Activated CD8-positive, alpha-beta memory T cell treated with anti-CD3 and anti-CD28 coated beads for 24 hours (primary cell): ENCODE measurements at regions not wholly inside any gene's neighbourhood (a gene's known extent, or its start where the extent isn't known, plus 50 kb on each side); places are given as distances from the start of the nearest gene placed in this dataset.
"Not testable (repeated sequence)": the region's sequence is repeated elsewhere in the genome, so short reads cannot be mapped to it uniquely, and the experiment has no call there.

Experiments used
- DNase-seq: peaks from one replicate; pipeline ENCODE4 v3.0.0-alpha.2; 2020

DNA sequence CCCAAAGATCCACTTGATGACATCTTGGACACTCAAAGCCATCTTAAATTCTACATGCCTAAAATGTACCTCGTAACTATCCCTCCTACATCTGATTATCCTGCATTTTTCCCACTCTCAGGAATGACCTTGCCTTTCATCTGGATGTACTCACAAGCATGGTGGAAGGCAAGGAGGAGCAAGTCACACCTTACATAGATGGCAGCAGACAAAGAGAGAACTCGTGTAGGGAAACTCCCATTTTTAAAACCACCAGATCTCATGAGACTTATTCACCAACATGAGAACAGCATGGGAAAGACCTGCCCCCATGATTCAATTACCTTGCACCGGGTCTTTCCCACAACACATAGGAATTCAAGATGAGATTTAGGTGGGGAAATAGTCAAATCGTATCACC is 616.0 kb downstream of the MCTP2 start:
- no peak for DNase-seq

DNA sequence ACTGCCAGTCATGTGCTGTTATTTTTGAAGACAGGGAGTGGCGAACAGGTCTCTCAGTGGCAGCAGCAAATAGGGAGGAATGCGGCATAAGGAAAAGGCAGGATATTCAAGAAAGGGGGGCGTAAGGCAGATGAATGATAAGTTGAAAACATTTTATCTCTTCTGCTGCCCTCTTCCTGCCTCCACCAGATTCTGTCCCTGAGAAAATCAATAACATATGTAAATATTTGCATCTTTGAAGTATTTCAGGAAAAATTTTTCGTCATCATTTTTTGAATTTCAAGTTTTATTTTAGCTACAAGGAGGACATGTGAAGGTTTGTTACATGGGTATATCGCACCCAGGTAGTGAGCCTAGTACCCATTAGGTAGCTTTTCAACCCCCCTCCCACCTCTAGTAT is 616.7 kb downstream of the MCTP2 start:
- DNase-seq: no peak

DNA sequence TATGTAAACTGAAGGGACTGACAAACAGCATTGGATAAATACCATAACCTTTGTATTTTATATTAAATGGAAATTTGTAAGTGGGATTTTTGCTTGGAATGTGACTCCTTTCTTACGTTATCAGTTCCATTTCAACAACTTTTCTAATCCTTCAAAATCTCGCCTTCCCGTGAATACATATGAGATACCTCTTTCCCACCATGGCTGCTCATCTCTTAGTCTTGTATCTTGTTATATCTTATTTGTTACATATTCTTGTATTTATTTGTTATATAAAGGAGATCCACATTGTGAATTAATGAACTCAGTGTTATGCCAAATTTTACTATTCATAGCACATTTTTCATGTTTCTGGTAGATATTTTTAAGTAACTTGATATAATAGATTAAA is 623.7 kb downstream of the MCTP2 start:
- no peak for DNase-seq

DNA sequence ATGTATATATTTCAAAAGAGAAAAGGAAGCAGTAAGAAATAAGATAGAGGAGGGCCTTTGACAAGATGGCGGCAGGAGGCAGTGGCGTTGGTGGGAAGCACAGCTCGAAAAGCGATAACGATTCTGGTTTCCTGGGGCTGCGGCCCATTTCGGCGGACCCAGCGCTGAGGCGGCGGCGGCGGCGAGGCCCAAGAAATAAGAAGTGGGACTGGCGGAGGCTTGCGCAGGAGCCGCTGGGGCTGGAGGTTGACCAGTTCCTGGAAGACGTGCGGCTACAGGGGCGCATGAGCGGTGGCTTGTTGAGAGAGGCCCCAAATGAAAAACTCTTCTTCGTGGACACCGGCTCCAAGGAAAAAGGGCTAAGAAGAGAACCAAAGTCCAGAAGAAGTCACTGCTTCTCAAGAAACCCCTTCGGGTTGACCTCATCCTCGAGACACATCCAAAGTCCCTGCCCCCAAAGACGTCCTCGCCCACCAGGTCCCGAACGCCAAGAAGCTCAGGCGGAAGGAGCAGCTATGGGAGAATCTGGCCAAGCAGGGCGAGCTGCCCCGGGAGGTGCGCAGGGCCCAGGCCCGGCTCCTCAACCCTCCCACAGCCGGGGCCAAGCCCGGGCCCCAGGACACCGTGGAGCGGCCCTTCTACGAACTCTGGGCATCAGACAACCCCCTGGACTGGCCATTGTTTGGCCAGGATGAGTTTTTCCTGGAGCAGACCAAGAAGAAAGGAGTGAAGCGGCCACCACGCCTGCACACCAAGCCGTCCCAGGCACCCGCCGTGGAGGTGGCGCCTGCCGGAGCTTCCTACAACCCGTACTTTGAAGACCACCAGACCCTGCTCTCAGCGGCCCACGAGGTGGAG is 624.3 kb downstream of the MCTP2 start:
- DNase-seq: no peak

DNA sequence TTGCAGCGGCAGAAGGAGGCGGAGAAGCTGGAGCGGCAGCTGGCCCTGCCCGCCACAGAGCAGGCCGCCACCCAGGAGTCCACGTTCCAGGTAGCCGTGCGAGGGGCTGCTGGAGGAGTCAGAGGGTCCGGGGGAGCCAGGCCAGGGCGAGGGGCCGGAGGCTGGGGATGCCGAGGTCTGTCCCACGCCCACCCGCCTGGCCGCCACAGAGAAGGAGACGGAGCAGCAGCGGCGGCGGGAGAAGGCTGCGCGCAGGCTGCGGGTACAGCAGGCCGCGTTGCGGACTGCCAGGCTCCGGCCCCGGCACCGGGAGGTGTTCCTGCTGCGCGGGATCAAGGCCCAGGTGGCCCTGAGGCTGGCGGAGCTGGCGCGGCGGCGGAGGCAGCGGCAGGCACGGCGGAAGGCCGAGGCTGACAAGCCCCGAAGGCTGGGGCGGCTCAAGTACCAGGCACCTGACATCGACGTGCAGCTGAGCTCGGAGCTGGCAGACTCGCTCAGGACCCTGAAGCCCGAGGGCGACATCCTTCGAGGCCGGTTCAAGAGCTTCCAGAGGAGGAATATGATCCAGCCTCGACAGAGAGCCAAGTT is 625.0 kb downstream of the MCTP2 start:
- no peak for DNase-seq

DNA sequence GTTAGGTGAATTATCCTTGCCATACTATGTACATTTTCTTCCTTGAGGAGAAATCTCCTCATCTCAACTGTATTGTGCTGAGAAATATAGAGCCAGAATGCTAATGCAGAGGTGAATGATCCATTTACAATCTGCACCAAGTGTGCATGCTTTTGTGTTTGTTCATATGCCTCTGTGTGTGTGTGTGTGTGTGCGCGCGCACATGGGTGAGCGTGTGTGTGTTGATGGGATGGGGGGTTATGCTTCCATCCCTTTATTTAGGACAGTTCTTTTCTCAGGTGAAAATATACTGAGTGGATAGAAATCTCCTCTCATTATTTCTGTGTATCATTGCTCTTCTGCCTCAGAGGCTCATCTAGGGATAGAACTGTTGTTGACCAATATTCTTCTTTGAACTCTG is 626.1 kb downstream of the MCTP2 start:
- DNase-seq: no peak

DNA sequence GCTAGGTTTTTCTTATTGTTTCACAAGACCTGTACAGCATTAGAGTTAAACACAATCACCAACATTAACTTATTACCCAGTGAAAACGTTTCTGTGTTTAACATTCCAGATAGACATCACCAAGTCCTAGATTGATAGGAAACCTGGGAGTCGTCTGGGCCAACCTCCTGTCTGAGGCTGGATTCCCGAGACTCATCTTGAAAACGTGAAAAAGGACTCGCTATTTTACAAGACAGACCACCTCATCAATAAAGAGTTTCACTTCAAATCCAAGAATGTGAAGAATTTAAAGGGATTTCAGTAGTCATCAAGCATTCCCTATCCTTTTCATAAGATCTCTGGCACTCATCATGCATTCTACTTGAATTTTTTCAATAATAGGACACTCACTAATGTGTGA is 626.6 kb downstream of the MCTP2 start:
- no peak for DNase-seq

DNA sequence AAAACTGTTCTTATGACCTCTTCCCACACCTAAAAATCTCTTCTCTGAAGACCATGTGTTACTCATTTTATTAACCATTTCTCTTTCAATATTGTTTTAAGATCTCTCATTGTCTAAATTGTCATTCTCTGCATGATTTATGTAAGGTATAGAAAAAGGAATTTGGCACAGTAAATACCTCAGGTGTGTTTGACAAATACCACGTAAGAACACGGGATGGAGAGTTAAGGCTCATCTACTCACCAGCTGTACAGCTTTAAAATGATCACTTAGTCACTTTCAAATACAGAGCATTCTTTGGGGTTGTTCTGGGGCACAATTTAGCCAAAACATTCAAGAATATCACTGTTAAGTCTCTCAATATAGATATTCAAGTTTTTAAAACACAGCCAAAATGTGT is 627.1 kb downstream of the MCTP2 start:
- no peak for DNase-seq

DNA sequence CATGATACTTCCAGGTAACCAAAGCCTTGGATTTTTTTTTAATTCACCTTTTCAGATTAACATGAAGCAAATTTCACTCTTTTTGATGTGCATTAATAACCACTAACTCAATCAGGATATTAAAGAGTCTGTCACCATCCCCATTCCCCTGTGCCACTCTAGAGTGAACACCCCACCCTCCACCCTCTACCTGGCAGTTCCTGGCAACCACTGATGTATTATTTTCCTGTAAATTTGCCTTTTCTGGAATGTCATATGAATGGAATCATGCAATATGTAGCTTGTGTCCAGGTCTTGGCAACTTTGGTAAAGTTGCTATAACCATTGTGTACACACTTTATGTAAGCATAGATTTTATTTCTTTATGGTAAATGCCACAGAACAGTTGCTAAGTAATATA is 627.6 kb downstream of the MCTP2 start:
- DNase-seq: no peak

DNA sequence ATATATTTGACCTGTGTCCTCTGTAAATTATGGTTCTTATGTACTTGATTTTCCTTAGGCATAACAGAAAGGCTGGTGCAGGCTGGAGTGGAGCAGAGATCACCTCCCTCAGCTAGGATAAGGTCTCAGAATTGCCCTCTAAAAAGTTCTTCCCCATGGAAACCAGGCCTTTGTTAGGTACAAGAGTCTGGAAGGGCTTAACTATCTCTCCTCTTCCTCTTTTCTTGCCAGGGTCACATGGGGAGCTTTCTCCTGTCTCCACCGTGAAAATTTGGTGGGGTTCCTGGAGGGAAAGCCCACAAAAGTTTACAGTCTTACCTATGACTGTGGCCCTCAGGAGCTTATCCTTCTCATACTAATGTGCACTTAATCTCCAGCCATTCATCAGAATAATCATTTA is 633.2 kb downstream of the MCTP2 start:
- DNase-seq: no peak

DNA sequence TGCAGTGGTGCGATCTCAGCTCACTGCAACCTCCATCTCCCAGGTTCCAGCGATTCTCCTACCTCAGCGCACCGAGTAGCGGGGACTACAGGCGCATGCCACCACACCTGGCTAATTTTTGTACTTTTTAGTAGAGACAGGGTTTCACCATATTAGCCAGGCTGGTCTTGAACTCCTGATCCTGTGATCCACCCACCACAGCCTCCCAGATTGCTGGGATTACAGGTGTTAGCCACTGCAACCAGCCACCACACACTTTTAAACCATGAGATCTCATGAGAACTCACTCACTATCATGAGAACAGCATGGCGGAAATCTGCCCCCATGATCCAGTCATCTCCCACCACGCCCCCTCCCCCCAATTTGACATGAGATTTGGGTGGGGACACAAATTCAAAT is 636.9 kb downstream of the MCTP2 start:
- DNase-seq: not testable (repeated sequence)

DNA sequence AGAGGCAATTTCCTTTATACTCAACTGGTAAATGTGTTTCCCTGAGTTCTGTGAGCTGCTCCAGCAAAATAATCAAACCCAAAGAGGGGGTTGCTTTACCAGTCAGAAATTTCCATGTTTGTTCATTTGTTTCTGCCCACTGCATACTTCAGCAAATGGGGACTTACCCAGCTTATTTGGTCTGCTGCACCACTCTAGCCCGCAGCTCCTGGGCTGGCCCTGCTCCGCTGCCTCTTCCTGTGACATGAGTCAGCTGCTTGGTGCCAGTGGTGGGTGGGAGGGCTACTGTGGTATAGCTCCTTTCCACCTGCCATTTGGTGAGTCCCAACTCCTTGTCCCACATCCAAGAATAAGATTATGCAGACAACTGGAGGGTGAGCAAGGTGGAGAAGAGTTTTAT is 644.2 kb downstream of the MCTP2 start:
- no peak for DNase-seq

DNA sequence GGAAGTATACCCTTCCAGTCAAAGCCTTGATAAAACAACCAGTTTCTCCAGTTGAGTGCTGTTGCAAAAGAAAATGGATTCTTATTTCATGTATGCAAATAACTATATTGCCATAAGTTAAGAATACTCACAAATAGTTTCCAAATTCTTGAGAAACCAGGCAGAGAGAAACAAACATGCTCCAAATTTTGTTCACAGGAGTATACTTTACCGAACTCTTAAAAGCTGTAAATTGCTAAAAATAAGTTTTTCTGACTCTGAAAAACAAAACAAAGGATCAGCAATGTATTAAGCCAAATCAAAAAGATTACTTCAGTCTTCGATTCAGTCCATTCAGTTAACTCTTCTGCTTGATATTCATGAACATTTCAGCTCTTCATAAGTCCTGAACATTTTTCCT is 646.5 kb downstream of the MCTP2 start:
- DNase-seq: no peak

DNA sequence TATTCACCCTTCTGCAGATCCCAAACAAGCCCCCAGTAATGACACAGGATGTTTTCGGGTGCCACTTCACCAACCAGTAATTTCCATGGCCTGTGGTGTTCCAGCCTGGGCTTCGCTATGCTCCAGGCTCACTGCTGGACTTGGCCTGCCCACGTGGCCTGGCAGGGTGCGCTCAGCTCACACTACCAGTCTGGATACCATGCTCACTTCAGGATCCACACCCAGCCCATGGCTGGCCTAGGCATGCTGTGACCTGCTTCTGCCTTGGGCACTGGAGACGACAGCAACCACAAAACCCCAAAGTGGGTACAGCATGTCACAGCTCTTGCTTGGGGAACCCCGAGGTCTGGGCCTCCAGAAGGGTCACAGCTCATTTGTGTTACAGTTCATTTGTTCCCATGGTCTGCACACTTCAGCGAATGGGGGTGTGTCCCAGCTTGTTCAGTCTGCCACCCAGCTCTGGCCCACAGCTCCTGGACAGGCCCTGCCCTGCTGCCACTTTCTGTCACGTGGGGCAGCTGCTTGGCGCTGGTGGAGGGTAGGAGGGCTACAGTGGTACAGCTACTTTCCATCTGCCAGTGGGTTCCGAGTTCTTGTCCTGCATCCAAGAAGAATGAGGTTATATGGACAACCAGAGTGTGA is 650.8 kb downstream of the MCTP2 start:
- DNase-seq: no peak

DNA sequence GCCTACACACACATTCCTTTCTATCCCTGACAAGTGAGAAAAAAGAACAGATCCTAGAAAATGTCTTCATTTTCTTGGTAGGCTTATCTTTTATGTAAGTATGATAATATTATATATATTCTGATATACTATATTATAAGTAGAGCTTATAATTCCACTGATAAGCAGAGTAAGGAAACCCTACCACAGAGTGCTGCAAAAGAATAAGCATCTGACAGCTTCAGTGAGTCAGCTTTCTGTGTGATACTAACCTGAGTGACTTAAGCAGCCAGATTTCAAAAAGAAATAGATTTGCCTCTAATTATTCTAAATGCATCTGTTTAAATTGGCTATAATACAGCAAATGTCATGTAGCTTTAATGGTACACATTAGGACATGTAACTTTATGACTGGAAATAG is 656.0 kb downstream of the MCTP2 start:
- no peak for DNase-seq

DNA sequence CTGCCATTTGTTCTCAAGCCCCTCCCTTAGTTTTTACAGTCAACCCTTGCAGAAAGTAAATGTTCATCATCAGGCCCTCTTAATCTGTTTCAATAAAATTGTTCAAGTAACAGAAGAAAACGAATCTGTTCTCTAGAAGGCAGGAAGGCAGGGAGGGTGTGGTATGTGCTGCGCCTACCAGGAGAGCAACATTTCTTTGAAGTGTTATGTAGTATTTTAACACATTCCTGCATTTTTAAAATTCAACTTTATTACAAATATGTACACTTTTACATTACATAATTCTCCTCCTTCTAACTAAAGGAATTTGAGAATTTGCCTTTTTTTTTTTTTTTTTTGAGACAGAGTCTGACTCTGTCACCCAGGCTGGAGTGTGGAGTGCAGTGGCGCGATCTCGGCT is 657.8 kb downstream of the MCTP2 start:
- no peak for DNase-seq

DNA sequence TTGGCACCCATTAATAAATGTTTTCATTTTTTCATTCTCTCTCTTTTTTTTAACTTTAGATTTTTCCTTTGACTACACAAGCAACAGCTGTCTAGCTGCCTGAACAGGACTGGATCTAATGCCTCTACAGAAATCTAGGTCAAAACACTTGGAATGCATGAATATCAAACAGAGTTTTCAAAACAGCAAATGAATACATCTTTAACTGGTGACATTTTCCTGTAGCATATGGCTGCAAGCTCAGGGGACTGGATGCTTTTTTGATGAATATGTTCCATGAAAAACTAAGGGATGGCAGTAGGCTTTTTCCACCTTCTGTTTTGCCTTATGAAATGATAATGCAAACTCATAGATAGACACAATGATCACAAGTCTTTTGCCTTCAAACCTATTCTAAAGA is 661.7 kb downstream of the MCTP2 start:
- no peak for DNase-seq

DNA sequence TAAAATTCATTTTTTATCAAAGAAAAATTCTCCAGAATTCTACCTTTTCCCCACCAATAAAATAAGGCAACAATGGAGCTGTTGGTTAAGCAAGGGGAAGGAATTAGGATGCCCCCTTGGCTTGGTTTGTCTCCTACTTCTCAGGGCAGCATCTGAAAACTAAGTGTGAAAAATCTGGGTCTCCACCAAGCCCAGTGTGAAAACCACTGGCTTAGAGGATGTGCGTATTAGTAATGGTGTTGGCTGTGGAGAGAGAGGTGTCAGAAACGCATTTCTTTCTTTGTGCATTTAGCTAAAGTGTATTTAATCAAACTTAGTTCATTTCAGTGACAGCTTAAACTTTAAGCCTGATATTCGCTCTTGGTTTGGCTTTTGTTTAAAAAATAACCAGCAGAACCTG is 662.7 kb downstream of the MCTP2 start:
- no peak for DNase-seq

DNA sequence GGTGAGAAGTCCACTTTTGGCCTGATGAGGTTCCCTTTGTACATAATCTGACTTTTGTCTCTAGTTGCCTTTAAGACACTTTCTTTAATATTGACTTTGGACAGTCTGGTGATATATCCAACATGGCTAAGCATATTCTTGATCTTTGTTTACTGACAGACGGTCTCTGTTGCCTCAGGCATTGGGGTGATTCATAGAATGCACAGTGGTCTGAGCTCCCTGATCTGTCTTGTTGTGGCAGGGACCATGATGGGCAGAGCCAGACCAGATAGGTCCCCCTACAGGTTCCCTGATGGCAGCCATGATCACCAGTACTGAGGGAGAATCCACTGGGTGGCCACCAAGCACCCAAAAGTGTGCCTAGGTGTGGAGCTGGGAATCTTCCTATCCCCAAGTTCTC is 678.1 kb downstream of the MCTP2 start:
- DNase-seq: no peak

DNA sequence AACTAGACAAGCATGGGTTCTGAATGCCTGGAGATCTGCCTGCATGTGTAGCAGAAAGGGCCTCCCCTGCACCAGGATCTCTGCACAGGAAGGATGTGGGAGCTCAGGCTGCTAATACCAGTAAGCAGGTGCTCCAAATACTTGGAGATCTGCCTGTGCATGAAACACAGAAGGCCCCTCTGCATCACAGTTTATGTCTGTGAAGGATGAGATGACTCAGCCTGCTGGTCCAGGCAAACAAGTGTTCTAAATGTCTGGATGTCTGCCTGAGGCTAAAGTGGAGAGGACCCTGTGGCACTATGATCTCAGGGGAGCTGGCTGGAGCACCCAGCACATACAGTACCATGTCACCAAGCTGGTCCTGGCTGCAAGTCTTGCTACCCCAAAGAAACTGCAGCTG is 678.8 kb downstream of the MCTP2 start:
- DNase-seq: no peak

DNA sequence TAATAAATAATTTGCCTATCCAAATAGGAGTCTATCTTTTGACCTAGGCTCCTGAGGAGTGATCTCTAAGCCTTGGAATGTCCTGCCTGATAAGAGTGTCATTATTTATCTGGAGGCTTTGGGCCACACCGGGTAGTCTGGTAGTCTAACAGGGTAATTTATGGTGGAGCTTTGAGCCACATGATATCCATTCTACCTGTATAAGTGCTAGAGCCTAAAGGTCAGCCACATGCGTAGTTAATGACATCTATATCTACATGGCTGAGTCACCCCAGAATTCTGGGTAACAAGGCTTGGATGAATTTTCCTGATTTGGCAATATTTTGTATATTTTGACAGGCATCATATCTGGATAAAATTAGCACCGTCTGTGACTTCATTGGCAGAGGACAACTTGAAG is 681.4 kb downstream of the MCTP2 start:
- no peak for DNase-seq

DNA sequence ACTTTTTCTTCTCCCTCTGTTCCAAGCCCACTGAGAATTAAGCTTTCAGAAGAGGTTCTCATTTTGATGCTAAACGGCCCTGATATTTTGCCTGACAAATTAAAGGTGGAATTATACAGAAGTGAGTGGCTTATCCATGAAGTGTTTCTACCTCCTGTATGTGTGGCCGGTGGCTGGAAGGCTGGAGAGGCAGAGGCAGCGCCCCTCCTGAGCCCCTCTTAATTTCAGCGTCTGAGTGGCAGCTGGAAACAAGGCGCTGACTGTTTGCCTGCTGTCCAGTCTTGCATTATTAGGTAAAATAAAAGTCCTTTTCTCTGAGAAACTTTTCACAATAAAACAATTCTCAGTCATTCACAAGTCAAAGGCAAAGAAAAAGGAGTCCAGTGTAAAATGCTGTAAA is 685.7 kb downstream of the MCTP2 start:
- DNase-seq: no peak

DNA sequence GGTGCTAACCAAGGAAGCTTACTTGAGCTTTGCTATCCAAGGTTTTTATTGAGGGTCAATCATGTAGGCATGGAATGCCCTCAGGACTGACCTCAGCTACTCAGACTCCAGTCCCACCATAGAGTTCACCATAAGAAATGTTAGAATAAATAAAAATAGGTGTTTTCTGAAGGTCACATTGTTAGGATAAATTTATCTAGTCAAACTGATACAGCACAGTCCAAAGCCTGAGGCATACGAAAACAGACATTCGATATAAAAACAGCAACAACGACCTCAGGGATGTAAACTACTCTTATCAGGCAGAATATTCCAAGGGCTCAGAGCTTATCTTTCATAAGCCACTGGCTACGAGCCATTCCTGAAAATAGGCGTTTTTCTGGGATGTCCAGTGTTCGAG is 690.6 kb downstream of the MCTP2 start:
- no peak for DNase-seq

DNA sequence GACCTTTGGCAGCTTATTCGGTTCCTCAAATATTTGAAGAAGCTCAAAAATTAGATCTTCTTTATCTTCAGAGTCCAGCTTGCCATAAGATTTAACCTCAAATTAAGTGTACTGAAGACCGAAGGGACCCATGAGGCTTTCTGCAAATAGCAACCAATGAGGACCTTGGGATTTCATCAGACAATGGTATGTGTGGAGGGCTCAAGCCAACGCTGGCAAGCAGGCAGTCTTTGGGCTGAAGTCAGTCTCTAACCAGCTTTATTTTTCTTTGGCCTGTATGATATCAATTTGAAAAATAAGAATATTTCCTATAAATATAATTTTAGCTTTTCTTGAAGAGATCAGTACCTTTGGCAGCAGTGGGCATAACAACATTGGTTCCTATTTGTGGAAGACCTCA is 692.7 kb downstream of the MCTP2 start:
- DNase-seq: no peak
